ENCODE measurements at regions not wholly inside any gene's neighbourhood (a gene's known extent, or its start where the extent isn't known, plus 50 kb on each side); places are given as distances from the start of the nearest gene placed in this dataset.
"Not testable (repeated sequence)": the region's sequence is repeated elsewhere in the genome, so short reads cannot be mapped to it uniquely, and the experiment has no call there.

DNA sequence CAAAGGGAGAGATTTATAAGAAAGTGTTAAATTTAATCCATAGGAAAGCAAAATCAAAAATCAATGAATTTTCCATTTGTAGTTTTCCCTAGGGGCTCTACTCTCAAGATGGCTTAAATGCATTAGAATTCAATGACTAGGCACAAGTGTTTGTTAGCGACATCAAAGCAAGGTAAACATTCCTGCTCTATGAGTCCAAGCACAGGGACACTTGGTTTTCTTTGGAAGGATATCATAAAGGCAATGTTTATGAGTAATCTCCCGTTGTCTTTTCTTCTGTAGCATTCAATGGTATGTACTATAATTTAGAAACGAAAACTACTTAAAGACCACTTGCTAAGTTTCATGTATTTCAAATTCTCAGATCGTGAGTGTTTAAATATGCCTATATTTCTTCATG, 54.8 kb upstream of the ZNF717 start:
- DNase-seq, result not testable (repeated sequence)

DNA sequence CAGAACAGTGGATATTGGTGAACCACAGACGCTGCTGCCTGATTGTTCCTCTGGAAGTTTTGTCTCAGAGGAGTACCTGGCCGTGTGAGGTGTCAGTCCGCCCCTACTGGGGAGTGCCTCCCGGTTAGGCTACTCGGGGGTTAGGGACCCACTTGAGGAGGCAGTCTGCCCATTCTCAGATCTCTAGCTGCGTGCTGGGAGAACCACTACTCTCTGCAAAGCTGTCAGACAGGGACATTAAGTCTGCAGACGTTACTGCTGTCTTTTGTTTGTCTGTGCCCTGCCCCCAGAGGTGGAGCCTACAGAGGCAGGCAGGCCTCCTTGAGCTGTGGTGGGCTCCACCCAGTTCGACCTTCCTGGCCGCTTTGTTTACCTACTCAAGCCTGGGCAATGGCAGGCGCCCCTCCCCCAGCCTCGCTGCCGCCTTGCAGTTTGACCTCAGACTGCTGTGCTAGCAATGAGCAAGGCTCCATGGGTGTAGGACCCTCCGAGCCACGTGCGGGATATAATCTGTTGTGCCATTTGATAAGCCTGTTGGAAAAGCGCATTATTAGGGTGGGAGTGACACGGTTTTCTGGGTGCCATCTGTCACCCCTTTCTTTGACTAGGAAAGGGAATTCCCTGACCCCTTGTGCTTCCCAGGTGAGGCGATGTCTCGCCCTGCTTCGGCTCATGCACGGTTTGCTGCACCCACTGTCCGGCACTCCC, 65.1 kb upstream of the ZNF717 start:
- DNase-seq, result not testable (repeated sequence)

DNA sequence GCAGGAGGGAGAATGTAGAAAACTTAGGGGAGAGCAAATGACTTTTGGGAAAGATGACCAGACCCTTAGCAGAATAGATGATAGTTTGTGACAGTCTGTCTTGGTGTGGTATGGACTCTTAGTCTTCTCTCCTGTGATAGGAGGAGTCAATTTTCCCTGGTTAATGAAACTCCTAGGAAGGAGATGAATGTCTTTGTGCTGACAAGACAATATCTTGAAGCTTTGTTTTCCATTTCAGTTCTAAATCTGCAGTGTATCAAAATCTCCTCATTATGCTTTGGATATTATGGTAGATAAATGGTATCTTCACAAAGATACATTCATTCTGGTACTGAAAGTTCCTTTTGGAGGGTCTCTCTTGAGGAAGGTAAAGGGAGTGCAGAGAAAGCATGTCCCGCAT, 77.8 kb upstream of the ZNF717 start:
- no peak for DNase-seq

DNA sequence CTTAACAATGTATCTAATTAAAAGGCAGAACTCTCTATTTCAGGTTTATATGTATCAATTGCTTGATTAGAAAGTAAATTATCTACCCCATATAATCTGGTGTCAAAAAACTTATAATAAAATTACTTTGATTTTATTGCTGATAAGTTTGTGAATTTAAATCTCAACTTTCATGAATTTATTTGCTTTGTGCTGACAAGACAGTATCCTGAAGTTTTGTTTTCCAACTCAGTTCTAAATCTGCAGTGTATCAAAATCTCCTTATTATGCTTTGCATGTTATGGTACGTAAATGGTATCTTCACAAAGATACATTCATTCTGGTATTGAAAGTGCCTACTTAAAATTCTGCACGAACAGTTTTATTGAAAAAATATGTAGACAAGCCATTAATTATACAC, 78.5 kb upstream of the ZNF717 start:
- DNase-seq, result no peak

- not testable (repeated sequence) for DNase-seq
These were observed 98.4 kb upstream of the ZNF717 start for GRCh38 chr3:75883719-75884118.

- DNase-seq, result no peak
These were observed 101.7 kb upstream of the ZNF717 start for GRCh38 chr3:75886971-75887526.

DNA sequence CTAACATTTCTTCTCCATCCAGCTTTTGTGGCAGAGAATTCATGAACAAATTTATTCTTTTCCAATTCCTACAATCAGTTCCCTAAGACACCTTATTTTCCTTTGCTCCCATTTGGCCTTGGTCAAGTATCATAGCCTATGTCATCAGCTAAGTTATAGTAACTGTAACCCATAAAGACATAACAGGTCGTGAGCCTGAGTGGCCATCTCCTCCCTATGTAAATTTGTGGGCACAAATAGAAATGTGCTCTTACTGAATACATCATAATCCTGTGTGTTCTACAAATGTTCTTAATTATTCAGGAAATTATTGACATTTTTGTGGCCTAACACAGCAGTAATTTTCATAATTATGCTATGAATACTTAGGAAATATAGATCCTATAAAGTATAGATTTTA, 108.9 kb upstream of the ZNF717 start:
- DNase-seq, result no peak

GRCh38 chr3:75896265-75896664, 110.9 kb upstream of the ZNF717 start:
- DNase-seq, result no peak

- not testable (repeated sequence) for DNase-seq
These were observed 116.1 kb upstream of the ZNF717 start for GRCh38 chr3:75901446-75901845.

GRCh38 chr3:75906555-75907112, 121.3 kb upstream of the ZNF717 start:
- DNase-seq, result no peak

- no peak for DNase-seq
These were observed 128.5 kb upstream of the ZNF717 start for GRCh38 chr3:75913800-75914350.

DNA sequence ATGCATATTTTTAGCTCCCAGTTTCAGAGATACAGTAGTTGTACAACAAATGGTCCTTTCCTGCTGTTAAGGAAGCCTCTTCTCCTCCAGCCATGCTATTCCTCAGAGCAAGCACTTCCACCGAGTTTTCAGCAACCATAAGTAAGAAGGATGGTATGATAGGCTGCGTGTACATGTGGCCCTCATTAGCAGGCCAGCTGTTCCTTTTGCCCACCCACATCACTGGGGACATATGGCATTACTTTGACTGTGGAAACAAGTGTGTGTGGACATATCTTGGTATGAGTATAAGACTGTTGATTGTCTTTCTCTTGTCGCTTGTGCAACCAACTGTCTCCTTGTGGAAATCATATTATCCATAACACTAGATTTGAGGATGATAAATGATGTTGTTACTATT, 129.4 kb upstream of the ZNF717 start:
- DNase-seq, result not testable (repeated sequence)

DNA sequence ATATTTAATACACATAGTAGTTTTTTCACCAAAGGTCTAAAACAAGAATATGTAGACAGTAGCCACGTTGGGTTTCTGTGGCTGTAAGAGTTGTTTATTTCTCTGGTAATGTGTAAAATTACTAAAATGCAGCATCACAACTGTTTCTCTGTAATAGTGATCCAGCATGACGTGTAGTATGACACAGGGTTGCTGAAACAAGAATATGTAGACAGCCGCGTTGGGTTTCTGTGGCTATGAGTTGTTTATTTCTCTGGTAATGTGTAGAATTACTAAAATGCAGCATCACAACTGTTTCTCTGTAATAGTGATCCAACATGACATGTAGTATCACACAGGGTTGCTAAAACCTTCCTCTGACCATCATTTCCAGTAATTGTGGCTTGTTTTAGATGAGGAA, 153.6 kb upstream of the ZNF717 start:
- DNase-seq, result no peak

DNA sequence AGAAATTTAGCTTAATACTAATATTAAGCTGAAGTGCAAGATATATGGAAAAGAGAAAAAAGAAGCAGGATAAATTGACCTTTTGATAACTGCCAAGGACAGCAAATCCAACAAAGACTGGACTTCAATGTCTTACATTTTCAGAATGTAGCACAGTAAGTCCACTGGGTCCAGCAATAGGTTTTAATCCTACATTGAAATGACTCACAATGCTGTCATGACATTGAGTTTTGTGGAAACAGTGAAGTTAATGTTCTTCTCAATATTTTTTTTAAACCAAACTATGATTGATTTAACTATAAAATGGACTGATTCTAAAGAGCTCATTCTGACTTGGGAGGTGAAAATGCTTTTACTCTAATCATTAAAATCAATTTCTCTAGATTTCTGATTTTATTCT, 166.6 kb upstream of the ZNF717 start:
- no peak for DNase-seq

- DNase-seq, result not testable (repeated sequence)
These were observed 174.7 kb upstream of the ZNF717 start for GRCh38 chr3:75960031-75960430.

DNA sequence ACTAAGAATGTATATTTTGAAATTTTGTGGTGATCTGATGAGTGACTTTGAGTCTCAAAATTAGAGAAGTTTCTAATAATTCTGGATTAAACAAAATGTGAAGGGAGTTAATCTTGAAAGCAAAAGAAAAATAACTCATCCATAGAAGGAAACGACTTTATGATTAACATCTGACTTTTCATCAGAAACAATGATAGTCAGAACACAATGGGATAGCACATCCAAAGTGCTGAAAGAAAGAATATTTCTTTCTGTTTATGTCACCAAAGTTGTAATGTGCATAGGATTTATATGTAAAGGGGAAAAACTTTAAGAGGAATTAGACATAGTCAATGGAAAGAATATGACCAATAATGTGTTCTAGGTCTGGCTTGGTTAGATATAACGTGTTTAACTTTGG, 176.7 kb upstream of the ZNF717 start:
- not testable (repeated sequence) for DNase-seq

DNA sequence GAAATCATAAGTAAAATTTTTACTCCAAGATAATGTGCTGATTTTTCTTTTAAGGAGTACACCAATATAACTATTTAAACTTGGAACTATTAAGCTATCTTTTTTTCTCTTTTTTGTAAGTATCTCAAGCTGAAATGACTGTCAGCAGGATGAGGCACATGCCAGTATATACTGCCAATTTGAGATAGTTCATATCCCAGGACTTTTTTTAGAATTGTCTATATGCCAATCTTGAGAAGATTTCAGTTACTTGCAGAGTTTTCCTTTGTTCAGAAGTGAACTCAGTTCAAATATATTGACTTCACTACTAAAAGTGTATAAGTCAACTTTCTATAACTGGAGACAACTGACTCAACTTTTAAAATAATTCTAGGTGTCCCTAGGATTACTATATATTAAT, 181.7 kb upstream of the ZNF717 start:
- DNase-seq, result no peak

DNA sequence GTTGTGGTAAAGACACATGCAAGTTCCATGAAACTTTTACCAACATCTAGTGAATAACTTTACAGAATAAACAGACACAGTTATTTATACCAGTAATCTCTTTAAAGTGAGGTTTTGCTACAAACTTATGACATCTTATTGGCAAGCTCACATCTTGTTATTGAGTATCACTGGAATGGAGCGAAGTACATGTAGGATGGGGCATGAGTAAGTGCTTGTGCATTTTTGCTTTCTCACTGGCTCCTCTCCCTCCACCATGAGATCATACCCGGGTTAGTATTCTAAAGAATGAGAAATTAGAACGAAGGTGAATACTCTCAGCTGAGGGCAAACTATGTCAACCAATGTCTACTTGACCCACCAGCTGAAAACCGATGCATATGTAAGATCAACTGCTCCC, 193.3 kb upstream of the ZNF717 start:
- DNase-seq, result no peak

- DNase-seq, result no peak
These were observed 196.1 kb upstream of the ZNF717 start for GRCh38 chr3:75981401-75981800.

- no peak for DNase-seq
These were observed 196.8 kb upstream of the ZNF717 start for GRCh38 chr3:75982151-75982550.

GRCh38 chr3:75983111-75983510, 197.8 kb upstream of the ZNF717 start:
- no peak for DNase-seq

DNA sequence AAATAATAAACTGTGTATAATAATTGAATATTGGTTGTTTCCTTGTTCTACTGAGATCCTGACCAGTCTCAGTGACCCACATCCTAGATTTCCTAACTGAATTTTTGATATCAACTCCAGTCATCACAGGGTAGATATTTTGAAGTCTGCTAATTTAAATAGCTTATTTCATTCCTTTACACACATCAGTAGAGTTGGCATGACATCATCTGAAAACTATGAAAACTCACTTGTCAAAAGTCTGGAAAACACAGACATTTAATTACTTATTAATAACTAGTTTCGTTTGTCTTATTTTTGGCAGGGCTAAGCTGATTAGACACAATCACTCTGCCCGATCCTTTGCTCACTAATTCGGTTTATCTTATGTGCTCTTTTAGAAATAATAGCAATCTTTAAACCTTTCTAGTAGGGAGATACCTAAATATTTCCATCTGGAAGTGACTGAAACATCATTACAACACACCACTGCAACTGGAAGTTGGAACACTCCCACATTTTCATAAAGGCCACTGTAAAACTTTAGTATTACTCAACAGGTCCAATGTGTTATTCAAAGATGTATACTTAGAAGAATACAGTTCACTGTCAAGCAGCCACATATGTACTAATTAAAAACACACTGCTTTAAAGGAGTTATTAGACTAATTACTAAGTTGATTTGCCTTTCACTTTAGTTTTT, 198.4 kb upstream of the ZNF717 start:
- no peak for DNase-seq

- DNase-seq, result no peak
These were observed 200.1 kb upstream of the ZNF717 start for GRCh38 chr3:75985432-75985831.

DNA sequence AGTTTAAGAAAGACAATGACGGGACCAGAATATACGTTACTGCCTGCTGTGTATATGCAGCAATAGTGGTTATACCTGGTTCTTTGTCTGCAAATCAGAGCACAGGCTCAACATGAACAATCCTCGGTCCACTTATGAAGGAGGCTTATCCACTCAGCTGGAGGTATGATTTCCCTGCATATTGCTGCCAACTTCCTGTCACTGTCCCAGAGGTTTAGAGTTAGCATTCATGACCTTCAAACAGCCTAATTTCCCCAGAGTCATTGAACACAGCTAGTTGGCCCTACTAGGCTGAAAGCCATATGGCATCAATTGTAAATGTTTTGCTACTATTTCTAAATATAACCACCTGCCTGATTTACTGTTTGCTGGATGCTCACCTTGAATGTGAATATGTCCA, 224.9 kb upstream of the ZNF717 start:
- no peak for DNase-seq
